ENCODE measurements at regions not wholly inside any gene's neighbourhood (a gene's known extent, or its start where the extent isn't known, plus 50 kb on each side); places are given as distances from the start of the nearest gene placed in this dataset.

DNA sequence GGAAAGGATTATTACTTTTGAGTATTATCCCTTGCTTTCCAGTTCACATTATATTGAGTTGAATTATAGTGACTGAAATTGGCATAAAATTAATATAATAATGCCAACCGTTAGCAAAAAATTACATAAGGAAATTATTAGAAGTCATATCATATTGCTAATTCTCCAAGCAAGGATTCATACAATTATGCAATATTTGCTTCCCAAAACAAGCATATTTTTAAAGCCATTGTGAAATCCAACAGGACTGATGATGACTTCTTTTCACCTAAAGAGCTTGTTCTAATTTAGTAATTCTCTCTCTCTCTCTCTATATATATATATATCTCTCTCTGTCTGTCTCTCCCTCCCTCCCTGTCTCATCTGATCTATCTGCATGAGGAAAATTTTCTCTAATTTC is 283.5 kb downstream of the DSEL start:
- DNase-seq (ENCODE audit: low read depth, low spot score): no peak

- no peak for DNase-seq (ENCODE audit: low read depth, low spot score)
Observed at GRCh38 chr18:67232406-67232805, 284.1 kb downstream of the DSEL start.

- DNase-seq (ENCODE audit: low read depth, low spot score): no peak
Observed at GRCh38 chr18:67222887-67223286, 293.6 kb downstream of the DSEL start.

DNA sequence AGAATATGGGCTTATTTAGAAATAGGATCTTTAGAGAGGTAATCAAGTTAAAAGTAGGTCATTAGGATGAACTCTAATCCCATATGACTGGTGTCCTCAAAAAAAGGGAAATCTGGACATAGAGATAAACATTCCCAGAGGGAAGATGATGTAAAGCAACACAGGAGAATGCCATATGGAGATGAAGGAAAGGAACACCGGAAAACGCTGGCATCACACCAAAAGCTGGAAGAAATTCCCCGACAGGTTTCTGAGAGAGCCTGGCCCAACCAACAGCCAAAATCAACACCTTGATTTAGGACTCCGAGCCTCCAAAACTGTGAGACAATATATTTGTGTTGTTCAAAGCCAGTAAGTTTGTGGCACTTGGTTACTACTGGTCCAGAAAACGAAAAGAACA is 296.7 kb downstream of the DSEL start:
- no peak for DNase-seq (ENCODE audit: low read depth, low spot score)

DNA sequence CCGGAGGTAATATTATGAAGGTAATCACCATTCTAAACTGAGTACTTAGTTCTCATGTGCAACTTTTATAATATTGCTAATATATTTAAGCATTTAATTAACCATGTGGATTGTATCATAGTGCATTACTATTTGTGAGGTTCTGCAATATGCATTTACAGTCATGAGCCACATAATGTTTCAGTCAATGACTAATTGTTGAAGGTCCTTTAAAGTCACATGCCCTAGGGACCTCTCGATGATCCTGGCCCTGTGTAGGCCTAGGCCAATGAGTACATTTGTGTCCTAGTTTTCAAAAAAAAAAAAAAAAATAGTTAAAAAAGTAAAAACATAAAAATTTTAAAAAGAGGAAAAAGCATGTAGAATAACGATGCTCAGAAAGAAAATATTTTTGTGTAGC is 298.0 kb downstream of the DSEL start:
- no peak for DNase-seq (ENCODE audit: low read depth, low spot score)

DNA sequence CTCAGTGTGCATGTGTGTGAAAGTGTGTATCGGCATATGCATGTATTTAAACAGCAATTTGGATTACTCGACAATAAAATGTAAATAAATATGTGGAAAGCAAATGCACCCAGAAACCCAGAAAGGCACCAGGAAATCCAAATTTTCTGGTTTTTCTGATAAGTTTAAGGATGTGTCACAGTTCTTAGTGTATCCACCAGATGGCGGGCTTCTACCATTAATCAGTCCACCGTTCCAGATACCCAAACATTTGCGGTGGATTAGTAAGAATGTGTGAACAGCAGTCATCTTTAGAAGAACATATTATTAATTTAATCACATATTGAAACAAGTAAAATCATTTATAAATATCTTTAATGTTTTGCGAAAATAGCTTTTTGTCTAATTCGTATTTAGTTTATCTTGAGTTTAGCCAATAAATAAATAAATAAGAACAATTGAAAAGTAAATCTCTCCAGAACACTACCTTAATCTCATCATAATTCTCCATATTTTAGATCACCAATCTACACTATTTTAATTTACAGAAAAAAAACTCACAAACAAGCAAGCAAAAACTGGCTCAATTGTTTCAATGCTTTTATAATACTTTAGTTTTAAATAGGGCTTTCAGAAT is 298.9 kb downstream of the DSEL start:
- DNase-seq (ENCODE audit: low read depth, low spot score): peak; percentile 12

DNA sequence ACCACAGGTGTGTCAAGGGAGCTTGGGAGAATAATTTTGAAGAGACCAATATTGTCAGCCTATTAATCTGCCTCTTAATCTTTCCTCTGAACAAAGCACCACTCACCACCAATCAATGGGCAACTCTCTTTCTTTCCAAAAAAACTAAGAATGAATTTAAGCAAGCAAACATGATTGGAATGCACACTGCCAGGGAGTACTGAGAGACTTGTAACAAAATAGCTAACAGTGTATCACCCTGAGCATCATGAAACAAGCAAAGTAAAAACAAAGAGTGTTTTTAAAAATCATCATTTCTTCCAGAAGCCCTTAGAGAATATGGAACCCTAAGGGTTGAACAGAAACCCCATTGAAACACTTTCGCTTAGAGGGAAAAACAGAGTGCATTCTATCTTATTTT is 299.7 kb downstream of the DSEL start:
- DNase-seq (ENCODE audit: low read depth, low spot score): no peak

DNA sequence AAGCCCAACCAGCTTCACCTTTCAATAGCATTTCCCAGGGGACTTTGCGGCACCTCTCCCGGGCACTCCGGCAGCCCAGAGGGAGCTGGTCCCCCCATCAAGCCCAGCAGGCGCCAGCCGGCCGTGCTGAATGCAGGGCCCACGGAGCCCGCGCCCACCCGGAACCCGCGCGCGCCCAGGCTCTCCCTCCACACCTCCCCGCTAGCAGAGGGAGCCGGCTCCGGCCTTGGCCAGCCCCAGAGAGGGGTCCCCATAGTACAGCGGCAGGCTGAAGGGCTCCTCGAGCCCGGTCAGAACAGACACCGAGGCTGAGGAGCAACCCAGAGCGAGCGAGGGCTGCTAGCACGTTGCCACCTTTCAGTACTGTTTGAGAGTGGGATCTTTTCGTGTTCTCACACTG is 300.8 kb downstream of the DSEL start:
- DNase-seq (ENCODE audit: low read depth, low spot score): no peak

DNA sequence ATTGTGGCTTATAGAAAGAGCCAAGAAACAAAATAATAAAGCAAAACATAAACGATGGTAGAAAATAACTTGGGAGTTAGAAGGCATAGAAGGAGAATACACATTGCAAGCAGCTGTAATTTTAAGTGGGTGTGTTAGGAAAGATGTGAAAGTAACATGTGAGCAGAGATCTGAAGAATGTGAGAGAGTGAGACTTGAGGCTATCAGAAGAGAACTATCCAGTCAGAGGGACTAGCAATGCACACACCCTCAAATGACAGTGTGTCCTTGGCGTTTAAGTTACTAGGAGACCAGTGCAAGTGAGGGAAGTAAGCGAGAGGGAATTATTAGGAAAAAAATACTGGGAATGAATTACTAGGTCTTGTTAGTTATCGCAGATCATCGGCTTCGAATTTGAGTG is 304.9 kb downstream of the DSEL start:
- DNase-seq (ENCODE audit: low read depth, low spot score): no peak

DNA sequence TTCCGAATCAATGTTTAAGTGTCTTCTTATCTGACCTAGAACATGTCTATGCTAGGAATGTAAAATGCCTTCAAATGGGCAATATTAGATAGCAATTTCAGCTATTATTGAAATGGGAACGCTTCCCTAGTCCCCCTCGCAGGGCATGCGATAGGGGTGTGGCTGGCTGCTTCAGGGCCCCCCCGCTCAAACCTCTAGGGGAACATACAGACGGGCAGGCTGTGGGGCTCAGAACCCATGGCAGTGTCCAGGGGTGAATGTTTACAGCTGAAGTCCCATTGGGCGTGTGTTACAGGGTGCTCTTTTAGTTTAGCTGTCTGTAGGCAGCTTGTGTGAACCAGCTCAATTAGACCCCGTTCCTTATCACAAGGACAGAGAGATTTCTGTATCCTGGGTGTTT is 315.9 kb downstream of the DSEL start:
- DNase-seq (ENCODE audit: low read depth, low spot score): no peak

GRCh38 chr18:67199993-67200617 is 316.4 kb downstream of the DSEL start:
- peak; percentile 40 for DNase-seq (ENCODE audit: low read depth, low spot score)

DNA sequence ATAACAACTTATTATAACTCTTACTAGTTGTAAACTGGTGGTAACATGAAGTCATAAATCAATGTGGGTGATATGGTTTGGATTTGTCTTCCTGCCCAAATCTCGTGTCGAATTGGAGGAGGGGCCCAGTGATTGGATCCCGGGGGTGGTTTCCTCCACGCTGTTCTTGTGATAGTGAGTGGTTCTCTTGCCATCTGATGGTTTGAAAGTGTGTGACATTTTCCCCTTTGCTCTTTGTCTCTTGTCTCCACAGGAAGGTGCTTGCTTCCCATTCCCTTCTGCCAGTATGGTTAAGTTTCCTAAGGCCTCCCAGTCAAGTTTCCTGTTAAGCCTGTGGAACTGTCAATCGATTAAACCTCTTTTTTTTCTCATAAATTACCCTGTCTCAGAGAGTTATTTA is 321.6 kb downstream of the DSEL start:
- DNase-seq (ENCODE audit: low read depth, low spot score): no peak

DNA sequence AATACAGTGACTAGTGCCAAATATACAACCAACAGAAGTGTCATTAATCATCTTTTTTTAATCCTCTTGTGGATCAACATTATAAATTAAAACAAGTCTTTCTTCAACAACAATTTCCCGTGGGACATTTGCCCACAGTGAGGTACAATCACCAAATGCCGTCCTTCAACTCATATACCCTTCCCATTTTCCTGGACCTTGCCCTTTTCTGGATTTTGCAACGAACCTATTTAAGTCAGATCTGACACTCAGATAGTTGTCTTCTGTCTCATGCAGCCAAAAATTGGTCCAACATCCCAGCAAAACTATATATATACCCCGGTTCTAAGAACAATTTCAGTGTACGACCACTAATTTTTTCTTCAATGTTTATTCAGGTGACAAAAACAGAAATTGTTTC is 324.0 kb downstream of the DSEL start:
- no peak for DNase-seq (ENCODE audit: low read depth, low spot score)

DNA sequence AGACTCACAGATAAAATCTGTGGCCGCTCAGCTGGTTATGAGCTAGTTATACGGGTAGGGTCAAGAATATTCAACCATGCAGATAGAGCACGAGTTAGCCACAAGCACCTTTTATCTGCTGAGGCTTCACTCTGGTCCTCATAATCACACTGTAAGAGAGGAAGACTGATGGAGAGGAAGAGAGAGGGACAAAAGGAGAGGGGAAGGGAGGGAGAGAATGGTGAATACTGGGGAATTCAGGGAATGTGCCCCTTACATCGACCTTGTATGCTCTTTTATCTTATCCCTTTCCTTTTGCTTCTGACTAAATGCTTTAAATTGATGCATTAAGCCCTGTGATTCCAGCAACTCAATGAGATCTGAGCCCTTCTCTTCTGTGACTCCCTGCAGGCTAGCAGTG is 333.1 kb downstream of the DSEL start:
- no peak for DNase-seq (ENCODE audit: low read depth, low spot score)

GRCh38 chr18:67179726-67180125 is 336.8 kb downstream of the DSEL start:
- no peak for DNase-seq (ENCODE audit: low read depth, low spot score)

GRCh38 chr18:67159662-67160061 is 356.9 kb downstream of the DSEL start:
- no peak for DNase-seq (ENCODE audit: low read depth, low spot score)

DNA sequence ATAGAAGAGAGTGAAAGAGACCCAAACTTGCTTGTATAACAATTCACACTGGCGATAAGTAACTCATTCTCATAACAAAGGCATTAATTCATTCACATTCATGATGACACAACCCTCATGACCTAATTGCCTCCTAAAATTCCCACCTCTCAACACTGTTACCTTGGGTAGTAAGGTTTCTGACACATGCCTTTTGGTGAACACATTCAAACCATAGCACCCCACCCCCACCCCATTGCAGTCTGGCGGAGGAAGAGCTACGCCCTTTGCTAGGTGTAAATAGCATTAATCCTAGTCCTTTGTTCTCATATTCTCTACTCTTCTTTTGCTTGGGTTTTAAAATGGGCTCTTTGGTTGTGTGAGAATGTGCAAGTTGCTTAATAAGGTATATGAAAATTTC is 361.5 kb downstream of the DSEL start:
- DNase-seq (ENCODE audit: low read depth, low spot score): no peak

DNA sequence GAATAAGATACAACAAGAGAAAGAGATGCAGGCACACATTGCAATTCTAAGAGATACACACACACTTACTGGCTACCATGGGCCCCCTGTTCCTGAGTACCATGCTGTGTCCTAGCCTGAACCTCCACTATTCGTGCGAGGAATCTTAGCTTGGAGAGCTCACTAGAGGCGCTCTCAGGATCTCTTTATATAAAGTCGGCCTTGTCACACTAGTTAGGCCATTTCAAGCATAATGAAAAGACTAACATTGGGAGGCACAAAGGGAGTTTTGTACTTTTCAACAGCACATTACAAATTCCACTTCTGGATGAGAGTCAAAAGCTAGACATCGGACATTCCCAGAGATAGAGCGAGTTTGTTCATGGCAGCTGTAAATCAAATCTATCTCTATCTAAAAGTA is 365.2 kb downstream of the DSEL start:
- DNase-seq (ENCODE audit: low read depth, low spot score): no peak

DNA sequence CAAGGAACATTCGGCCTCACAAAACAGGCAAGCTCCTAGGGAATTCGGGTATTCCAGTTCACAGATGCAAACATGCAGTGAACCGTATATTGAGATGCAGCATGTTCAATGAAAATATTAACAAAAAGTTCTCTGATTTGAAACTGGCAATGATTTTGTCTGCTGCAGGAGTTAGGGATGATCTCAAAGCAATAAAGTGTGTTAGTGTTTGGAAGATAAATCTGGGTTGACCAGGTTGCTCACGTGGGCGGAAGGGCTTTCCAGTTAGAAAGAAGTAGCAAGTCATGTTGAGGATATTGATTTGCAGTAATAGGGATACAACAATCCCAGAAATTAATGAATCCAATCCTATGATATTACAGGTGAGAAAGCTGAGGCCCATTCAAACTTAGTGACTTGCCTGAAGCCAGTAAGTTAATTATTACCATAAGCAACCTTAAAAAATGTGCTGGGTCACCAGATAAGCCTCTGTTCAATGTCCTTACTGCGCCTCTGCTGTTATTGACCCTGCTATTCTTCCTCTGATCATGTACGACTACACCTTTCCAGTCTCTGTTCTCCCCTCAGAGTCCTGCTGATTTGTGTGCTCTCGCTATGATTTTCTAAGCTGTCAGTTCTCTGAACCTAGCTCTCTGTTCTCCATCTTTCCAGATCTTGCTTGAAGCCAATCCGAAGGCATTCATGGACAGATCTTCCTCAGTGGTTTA is 370.8 kb downstream of the DSEL start:
- no peak for DNase-seq (ENCODE audit: low read depth, low spot score)

DNA sequence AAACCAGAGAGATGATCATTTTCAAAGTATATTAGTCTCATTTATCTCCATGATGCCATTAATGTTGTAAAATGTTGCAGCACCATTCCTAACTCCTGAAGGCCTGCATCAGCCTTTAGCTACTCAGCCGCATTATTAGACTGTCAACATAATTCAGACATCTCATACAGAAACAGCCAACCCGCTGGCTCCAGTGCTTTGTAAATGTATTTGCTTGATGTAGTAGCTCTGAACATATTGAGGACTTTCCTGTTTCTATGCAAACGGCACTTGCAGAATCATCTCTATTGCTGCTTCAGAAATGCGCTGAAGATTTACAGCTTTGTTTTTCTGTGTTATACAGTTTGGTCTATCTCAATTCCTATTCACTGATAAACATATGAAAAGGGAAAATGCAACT is 372.2 kb downstream of the DSEL start:
- DNase-seq (ENCODE audit: low read depth, low spot score): no peak

GRCh38 chr18:67143028-67143427 is 373.5 kb downstream of the DSEL start:
- no peak for DNase-seq (ENCODE audit: low read depth, low spot score)

- DNase-seq (ENCODE audit: low read depth, low spot score): no peak
Observed at GRCh38 chr18:67142604-67143003, 373.9 kb downstream of the DSEL start.

DNA sequence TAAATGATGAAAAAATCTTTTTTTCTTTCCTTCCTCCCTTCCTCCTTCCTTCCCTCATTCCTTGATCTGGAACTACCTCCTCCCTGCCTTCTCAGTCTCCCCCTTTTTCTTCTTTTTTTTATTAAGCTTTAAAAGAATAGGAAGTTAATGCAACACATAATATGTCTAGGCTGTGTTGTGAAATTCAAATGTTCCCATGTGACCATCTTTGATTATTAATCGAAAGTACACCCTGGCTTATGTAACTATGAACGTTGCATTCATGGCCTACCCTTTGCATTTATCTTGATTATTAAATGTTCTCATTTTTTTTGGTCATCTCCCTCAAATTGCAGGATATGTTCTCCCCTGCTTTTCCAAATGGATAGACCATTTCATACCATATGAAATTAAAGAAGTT is 376.0 kb downstream of the DSEL start:
- no peak for DNase-seq (ENCODE audit: low read depth, low spot score)

Measured in brain pericyte (primary cell).